Ishikawa (cell line): ENCODE measurements at regions not wholly inside any gene's neighbourhood (a gene's known extent, or its start where the extent isn't known, plus 50 kb on each side); places are given as distances from the start of the nearest gene placed in this dataset.

ENCODE experiments used
- CEBPB ChIP-seq: IDR thresholded peaks from 2 replicates; pipeline ENCODE4 v1.6.1; 2012
- EP300 ChIP-seq: IDR thresholded peaks from 2 replicates; pipeline ENCODE4 v1.6.1; 2012; ENCODE audit warnings: borderline replicate concordance
- NFIC ChIP-seq: IDR thresholded peaks from 2 replicates; pipeline ENCODE4 v1.6.1; 2012
- TF ChIP-seq, protein P1 (sequence below): IDR thresholded peaks from 2 replicates; pipeline ENCODE4 v1.6.1; 2012

DNA sequence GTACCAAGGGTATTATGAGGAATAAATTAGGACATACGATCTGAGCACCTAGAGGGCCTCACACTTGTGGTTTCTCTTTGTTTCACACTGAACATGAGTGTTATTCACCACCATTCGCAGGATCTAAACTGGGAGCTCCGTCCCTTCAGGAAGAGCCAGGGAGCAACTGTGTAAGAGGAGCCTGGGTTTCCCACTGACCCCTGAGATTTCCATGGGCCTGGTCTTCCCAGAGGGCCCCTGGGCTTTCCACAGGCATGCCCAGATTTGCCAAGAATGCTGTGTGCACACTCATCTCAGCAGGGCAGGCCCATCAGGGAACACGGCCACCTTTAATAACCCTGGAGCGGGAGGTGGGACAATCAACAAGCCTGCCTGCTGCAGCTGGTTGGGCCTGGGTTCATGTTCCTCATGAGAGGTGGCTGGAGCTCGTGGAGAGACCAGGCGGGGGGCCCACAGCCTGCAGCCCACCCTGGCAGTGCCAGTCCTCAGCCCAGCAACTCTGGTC, 416.8 kb upstream of the MYT1L start:
- TF ChIP-seq, protein P1, sequence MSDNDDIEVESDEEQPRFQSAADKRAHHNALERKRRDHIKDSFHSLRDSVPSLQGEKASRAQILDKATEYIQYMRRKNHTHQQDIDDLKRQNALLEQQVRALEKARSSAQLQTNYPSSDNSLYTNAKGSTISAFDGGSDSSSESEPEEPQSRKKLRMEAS = no peak
- TF ChIP-seq NFIC = no peak
- no peak for TF ChIP-seq EP300
- TF ChIP-seq CEBPB = no peak
